Activated B cell treated with CpG ODN at 0.5 μM for 24 hours (primary cell): ENCODE measurements at regions not wholly inside any gene's neighbourhood (a gene's known extent, or its start where the extent isn't known, plus 50 kb on each side); places are given as distances from the start of the nearest gene placed in this dataset.

Experiments
- ATAC-seq: fragments of 200-7000 bp; cut with Tn5 transposase; one replicate; pipeline ENCODE4 v1.10.0; 2021; ENCODE audit warnings: low read depth, mild to moderate bottlenecking, moderate library complexity
- CTCF ChIA-PET: fragments of 350-600 bp; sonication (Branson Sonifier 250); formaldehyde crosslinking; loops from one replicate; lab custom pipeline; 2021; ENCODE audit warnings: antibody characterized with exemption; lab: Charles Lee
- POLR2A ChIA-PET: fragments of 350-600 bp; sonication (Branson Sonifier 250); formaldehyde crosslinking; loops from one replicate; lab custom pipeline; 2021; ENCODE audit warnings: antibody characterized with exemption; lab: Charles Lee
- DNase-seq: peaks from one replicate; pipeline ENCODE4 v3.0.0; 2022
- H3K27ac Mint-ChIP-seq: one replicate; pipeline ENCODE4 v1.8.0; 2020; ENCODE audit warnings: mixed read lengths
- H3K27me3 Mint-ChIP-seq: one replicate; pipeline ENCODE4 v1.8.0; 2021; ENCODE audit warnings: mixed read lengths
- H3K36me3 Mint-ChIP-seq: one replicate; pipeline ENCODE4 v1.8.0; 2021; ENCODE audit warnings: low read depth, mixed read lengths
- H3K4me1 Mint-ChIP-seq: one replicate; pipeline ENCODE4 v1.8.0; 2021; ENCODE audit warnings: mixed read lengths
- H3K4me3 Mint-ChIP-seq: one replicate; pipeline ENCODE4 v1.8.0; 2020; ENCODE audit warnings: mild to moderate bottlenecking, mixed read lengths
- H3K9me3 Mint-ChIP-seq: one replicate; pipeline ENCODE4 v1.8.0; 2020; ENCODE audit warnings: mixed read lengths
- intact Hi-C: fragments of 100-400 bp; cut with micrococcal nuclease; formaldehyde crosslinking; loops from one replicate; pipeline ENCODE4 v1.15.1; 2024
- TF ChIP-seq, protein P1 (sequence below): fragments of 200-600 bp; IDR thresholded peaks from one replicate; pipeline ENCODE4 v1.8.0; 2022; ENCODE audit warnings: antibody characterized with exemption, mild to moderate bottlenecking

DNA sequence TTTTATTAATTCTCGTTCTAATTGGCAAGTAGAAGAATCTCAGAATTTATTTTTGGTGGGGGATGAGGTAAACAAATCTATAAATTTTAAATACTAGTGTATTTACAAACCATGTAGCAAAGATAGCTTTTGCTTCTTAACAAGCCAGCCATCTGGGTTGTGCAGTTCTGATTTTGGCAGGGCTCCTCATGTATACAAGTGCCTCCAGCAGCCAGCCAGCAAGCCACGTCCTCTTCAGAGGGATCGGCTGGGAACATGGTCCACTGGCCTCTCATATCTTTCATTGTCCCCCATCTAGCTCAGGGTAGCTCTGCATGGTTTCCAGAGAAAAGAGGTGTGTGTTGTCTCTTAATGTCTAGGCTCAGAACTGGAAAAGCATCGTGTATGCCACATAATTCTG, 659.1 kb downstream of the MRPL39 start:
- H3K27me3 Mint-ChIP-seq: no peaks in the 10 kb centered on the region
- TF ChIP-seq, protein P1, sequence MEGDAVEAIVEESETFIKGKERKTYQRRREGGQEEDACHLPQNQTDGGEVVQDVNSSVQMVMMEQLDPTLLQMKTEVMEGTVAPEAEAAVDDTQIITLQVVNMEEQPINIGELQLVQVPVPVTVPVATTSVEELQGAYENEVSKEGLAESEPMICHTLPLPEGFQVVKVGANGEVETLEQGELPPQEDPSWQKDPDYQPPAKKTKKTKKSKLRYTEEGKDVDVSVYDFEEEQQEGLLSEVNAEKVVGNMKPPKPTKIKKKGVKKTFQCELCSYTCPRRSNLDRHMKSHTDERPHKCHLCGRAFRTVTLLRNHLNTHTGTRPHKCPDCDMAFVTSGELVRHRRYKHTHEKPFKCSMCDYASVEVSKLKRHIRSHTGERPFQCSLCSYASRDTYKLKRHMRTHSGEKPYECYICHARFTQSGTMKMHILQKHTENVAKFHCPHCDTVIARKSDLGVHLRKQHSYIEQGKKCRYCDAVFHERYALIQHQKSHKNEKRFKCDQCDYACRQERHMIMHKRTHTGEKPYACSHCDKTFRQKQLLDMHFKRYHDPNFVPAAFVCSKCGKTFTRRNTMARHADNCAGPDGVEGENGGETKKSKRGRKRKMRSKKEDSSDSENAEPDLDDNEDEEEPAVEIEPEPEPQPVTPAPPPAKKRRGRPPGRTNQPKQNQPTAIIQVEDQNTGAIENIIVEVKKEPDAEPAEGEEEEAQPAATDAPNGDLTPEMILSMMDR: no peak
- no peak overlapping the region for H3K4me3 Mint-ChIP-seq
- H3K27ac Mint-ChIP-seq: no peak overlapping the region
- CTCF ChIA-PET: no interaction called here
- intact Hi-C loops: no loop called here
- H3K4me1 Mint-ChIP-seq: no peaks in the 10 kb centered on the region
- ATAC-seq (no peak), DNase-seq (no peak)
- H3K9me3 Mint-ChIP-seq: no peaks in the 10 kb centered on the region
- POLR2A ChIA-PET: no interaction called here
- no peaks in the 10 kb centered on the region for H3K36me3 Mint-ChIP-seq

- DNase-seq (no peak), ATAC-seq (no peak)
- Mint-ChIP-seq H3K27ac (no peak overlapping the region), H3K27me3 (no peaks in the 10 kb centered on the region), H3K36me3 (no peaks in the 10 kb centered on the region), H3K4me3 (no peak overlapping the region), H3K9me3 (no peaks in the 10 kb centered on the region), H3K4me1 (no peaks in the 10 kb centered on the region)
- ChIA-PET POLR2A (no interaction called here), CTCF (no interaction called here)
- TF ChIP-seq, protein P1: no peak
- intact Hi-C loops: no loop called here
Measured at GRCh38 chr21:24945910-24946309, 661.4 kb downstream of the MRPL39 start.

- Mint-ChIP-seq H3K4me1 (no peaks in the 10 kb centered on the region), H3K27me3 (no peaks in the 10 kb centered on the region), H3K4me3 (no peak overlapping the region), H3K9me3 (no peaks in the 10 kb centered on the region), H3K27ac (no peak overlapping the region), H3K36me3 (no peaks in the 10 kb centered on the region)
- intact Hi-C loops: no loop called here
- DNase-seq: no peak
- ChIA-PET POLR2A (no interaction called here), CTCF (no interaction called here)
- TF ChIP-seq, protein P1: no peak
- ATAC-seq: no peak
Measured at GRCh38 chr21:24941316-24942185, 665.7 kb downstream of the MRPL39 start.

DNA sequence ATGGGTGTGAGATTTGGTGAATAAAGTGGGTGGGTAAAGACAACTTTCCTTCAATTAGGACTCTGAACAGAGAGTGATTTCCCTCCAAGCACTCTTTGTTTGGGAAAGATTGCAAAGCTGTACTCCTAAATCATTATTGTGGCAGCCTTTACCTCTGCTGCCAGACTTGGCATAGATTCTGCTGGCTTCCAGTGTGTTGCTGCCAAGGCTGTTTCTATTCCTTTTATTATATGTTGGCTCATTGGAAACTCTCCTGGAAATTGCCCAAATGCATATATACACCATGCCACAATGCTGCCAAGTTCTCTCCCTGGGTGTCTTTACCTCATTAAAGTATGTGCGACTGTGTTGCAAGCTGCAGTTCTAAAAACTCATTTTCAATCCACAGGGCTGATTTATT, 668.0 kb downstream of the MRPL39 start:
- Mint-ChIP-seq H3K27me3 (no peaks in the 10 kb centered on the region), H3K27ac (no peak overlapping the region), H3K4me3 (no peak overlapping the region), H3K9me3 (no peaks in the 10 kb centered on the region), H3K36me3 (no peaks in the 10 kb centered on the region), H3K4me1 (no peaks in the 10 kb centered on the region)
- CTCF ChIA-PET: no interaction called here
- intact Hi-C loops: no loop called here
- ATAC-seq: no peak
- POLR2A ChIA-PET: no interaction called here
- TF ChIP-seq, protein P1: no peak
- DNase-seq: no peak

GRCh38 chr21:24938573-24938972, 668.7 kb downstream of the MRPL39 start:
- no peak overlapping the region for H3K27ac Mint-ChIP-seq

More at GRCh38 chr21:24938573-24938972, 668.7 kb downstream of the MRPL39 start:
- no peaks in the 10 kb centered on the region for H3K36me3 Mint-ChIP-seq
- ATAC-seq: no peak
- intact Hi-C loops: no loop called here
- no peaks in the 10 kb centered on the region for H3K4me1 Mint-ChIP-seq
- POLR2A ChIA-PET: no interaction called here
- no peaks in the 10 kb centered on the region for H3K27me3 Mint-ChIP-seq
- no peak overlapping the region for H3K4me3 Mint-ChIP-seq
- TF ChIP-seq, protein P1: no peak
- no peak for DNase-seq
- CTCF ChIA-PET: no interaction called here
- no peaks in the 10 kb centered on the region for H3K9me3 Mint-ChIP-seq
